ENCODE measurements at regions not wholly inside any gene's neighbourhood (a gene's known extent, or its start where the extent isn't known, plus 50 kb on each side); places are given as distances from the start of the nearest gene placed in this dataset.

DNA sequence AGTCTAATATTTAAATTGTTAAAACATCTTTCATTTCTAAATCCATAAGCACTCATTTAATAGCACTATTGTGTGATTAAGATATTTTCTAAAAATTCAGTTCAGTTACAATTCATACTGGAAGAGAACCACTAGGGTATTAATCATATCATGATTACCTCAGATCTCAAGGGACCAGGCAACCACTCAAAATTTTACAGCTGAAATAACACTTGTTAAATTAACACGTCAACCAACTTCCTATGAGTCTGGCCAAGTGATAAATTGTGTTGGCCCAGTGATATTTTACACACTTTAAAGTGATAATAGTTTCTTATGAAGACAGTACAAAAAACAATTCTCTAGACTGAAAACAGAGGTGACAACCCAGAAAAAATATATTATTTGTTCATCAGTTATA lies 869.0 kb upstream of the ADGRB3 start:
- H3K36me3 ChIP-seq (ENCODE audit: control insufficient read depth in 2 of 4, insufficient read depth in 4 of 4, low read length in 3 of 4), result no peaks in the 10 kb centered on the region
- no peaks in the 10 kb centered on the region for H3K23me2 ChIP-seq (ENCODE audit: low read depth, low read length)
- no peaks in the 10 kb centered on the region for H3K27me3 ChIP-seq (replicated peaks in 1 of 4; ENCODE audit: control insufficient read depth in 3 of 4, extremely low read depth in 1 of 4, insufficient read depth in 3 of 4, low read length in 3 of 4)
- H2BK20ac ChIP-seq (ENCODE audit: low read length), result no peak overlapping the region
- H3K79me1 ChIP-seq (ENCODE audit: low read depth, low read length), result no peaks in the 10 kb centered on the region
- TF ChIP-seq BACH1 (IDR thresholded peaks at IDR 0.05; ENCODE audit: low read length) (no peak), TAF1 (IDR thresholded peaks at IDR 0.05; ENCODE audit: low read depth, low read length) (no peak), POLR2AphosphoS5 (IDR thresholded peaks at IDR 0.05; ENCODE audit: low read depth, low read length) (no peak), SP4 (IDR thresholded peaks at IDR 0.05; ENCODE audit: low read length) (no peak), RFX5 (IDR thresholded peaks at IDR 0.05; ENCODE audit: borderline replicate concordance, low read depth, low read length) (no peak), TCF12 (IDR thresholded peaks at IDR 0.05; ENCODE audit: low read depth, low read length) (no peak), CBX5 (IDR thresholded peaks at IDR 0.05; ENCODE audit: low read depth, low read length) (no peak), GABPA (IDR thresholded peaks at IDR 0.05; ENCODE audit: borderline replicate concordance, insufficient read depth, low read length) (no peak), MAFK (IDR thresholded peaks at IDR 0.05; ENCODE audit: low read depth, low read length) (no peak), CBX8 (IDR thresholded peaks at IDR 0.05; ENCODE audit: borderline replicate concordance, low read depth, low read length) (no peak), ZNF274 (IDR thresholded peaks at IDR 0.05; ENCODE audit: borderline replicate concordance, extremely low read depth, low read length) (no peak), CHD2 (IDR thresholded peaks at IDR 0.05; ENCODE audit: low read length) (no peak), CHD1 (IDR thresholded peaks at IDR 0.05; ENCODE audit: low read depth, low read length) (no peak), RXRA (IDR thresholded peaks at IDR 0.05; ENCODE audit: insufficient read depth, low read depth, low read length) (no peak), GTF2F1 (IDR thresholded peaks at IDR 0.05; ENCODE audit: borderline replicate concordance, low read depth, low read length) (no peak)
- TF ChIP-seq, protein P1, sequence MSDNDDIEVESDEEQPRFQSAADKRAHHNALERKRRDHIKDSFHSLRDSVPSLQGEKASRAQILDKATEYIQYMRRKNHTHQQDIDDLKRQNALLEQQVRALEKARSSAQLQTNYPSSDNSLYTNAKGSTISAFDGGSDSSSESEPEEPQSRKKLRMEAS (IDR thresholded peaks at IDR 0.05), result no peak
- H3K4me1 ChIP-seq (replicated peaks in 1 of 4; ENCODE audit: control insufficient read depth in 3 of 4, insufficient read depth in 4 of 4, low read length in 3 of 4), result no peaks in the 10 kb centered on the region
- no peak overlapping the region for H3K9ac ChIP-seq (replicated peaks in 1 of 4; ENCODE audit: extremely low read depth in 1 of 4, low read depth in 3 of 4, low read length in 3 of 4)
- H2AFZ ChIP-seq (ENCODE audit: low read length), result no peak overlapping the region
- H3K14ac ChIP-seq (ENCODE audit: insufficient read length), result no peak overlapping the region
- no peak overlapping the region for H2AK5ac ChIP-seq (ENCODE audit: low read depth, low read length)
- 63% methylated on average over 1 of the region's 1 CpG; no CpG with 5 or more reads in 1 of the 2 experiments for WGBS, 2 experiments (ENCODE audit: extremely low coverage in 1 of 2, insufficient coverage in 1 of 2, insufficient read length in 1 of 2, insufficient replicate concordance in 2 of 2, low coverage in 1 of 2, low lambda C conversion rate in 2 of 2, missing lambda C conversion rate in 1 of 2)
- no peak overlapping the region for H4K8ac ChIP-seq (ENCODE audit: extremely low read depth, insufficient read depth, low read length)
- H2BK12ac ChIP-seq (ENCODE audit: low read depth, low read length), result no peak overlapping the region
- H2BK5ac ChIP-seq (ENCODE audit: low read depth, low read length), result no peak overlapping the region
- H4K5ac ChIP-seq (ENCODE audit: insufficient read length, low read depth, low read length), result no peak overlapping the region
- H3K4me3 ChIP-seq (ENCODE audit: extremely low read depth in 1 of 4, insufficient read depth in 2 of 4, low read depth in 3 of 4, low read length in 4 of 4), result no peak overlapping the region
- H3K79me2 ChIP-seq (ENCODE audit: control insufficient read depth in 1 of 2, insufficient read depth in 2 of 2, low read length in 2 of 2), result no peaks in the 10 kb centered on the region
- H3K4ac ChIP-seq (replicated peaks; ENCODE audit: insufficient read length, low read depth, low read length), result no peak overlapping the region
- no peak overlapping the region for H3K23ac ChIP-seq (ENCODE audit: insufficient read length)
- H4K20me1 ChIP-seq (replicated peaks in 1 of 2; ENCODE audit: control insufficient read depth in 1 of 2, insufficient read depth in 2 of 2, low read length in 2 of 2), result no peaks in the 10 kb centered on the region
- DNase-seq (ENCODE audit: low read depth in 1 of 2, low spot score in 2 of 2) (no peak), FAIRE-seq (no peak)
- H4K91ac ChIP-seq (replicated peaks; ENCODE audit: insufficient read length, low read length), result no peak overlapping the region
- no peak overlapping the region for H3K27ac ChIP-seq (ENCODE audit: low read depth, low read length)
- H2BK15ac ChIP-seq (ENCODE audit: low read length), result no peak overlapping the region
- ChIA-PET CTCF (ENCODE audit: partially characterized antibody) (interaction anchor here (0.9 kb wide), 1 partner anchor 9 kb away, joined by 3 read pairs; no protein-coding TSS in a partner anchor), POLR2A (ENCODE audit: partially characterized antibody) (no interaction called here)
- H3K18ac ChIP-seq (ENCODE audit: extremely low read depth, low read length), result no peak overlapping the region
- H3K9me3 ChIP-seq (ENCODE audit: insufficient read depth in 2 of 2, low read depth in 1 of 2, low read length in 1 of 2), result no peaks in the 10 kb centered on the region
- no peak overlapping the region for H3K56ac ChIP-seq (replicated peaks; ENCODE audit: insufficient read length, low read depth, low read length)
- no peak overlapping the region for H3K4me2 ChIP-seq (ENCODE audit: insufficient read depth in 1 of 2, low read depth in 2 of 2, low read length in 2 of 2)
- no peak overlapping the region for H2BK120ac ChIP-seq (replicated peaks; ENCODE audit: low read depth, low read length)

All from H1 (cell line).